ENCODE measurements at regions not wholly inside any gene's neighbourhood (a gene's known extent, or its start where the extent isn't known, plus 50 kb on each side); places are given as distances from the start of the nearest gene placed in this dataset.
"Not testable (repeated sequence)": the region's sequence is repeated elsewhere in the genome, so short reads cannot be mapped to it uniquely, and the experiment has no call there.

DNA sequence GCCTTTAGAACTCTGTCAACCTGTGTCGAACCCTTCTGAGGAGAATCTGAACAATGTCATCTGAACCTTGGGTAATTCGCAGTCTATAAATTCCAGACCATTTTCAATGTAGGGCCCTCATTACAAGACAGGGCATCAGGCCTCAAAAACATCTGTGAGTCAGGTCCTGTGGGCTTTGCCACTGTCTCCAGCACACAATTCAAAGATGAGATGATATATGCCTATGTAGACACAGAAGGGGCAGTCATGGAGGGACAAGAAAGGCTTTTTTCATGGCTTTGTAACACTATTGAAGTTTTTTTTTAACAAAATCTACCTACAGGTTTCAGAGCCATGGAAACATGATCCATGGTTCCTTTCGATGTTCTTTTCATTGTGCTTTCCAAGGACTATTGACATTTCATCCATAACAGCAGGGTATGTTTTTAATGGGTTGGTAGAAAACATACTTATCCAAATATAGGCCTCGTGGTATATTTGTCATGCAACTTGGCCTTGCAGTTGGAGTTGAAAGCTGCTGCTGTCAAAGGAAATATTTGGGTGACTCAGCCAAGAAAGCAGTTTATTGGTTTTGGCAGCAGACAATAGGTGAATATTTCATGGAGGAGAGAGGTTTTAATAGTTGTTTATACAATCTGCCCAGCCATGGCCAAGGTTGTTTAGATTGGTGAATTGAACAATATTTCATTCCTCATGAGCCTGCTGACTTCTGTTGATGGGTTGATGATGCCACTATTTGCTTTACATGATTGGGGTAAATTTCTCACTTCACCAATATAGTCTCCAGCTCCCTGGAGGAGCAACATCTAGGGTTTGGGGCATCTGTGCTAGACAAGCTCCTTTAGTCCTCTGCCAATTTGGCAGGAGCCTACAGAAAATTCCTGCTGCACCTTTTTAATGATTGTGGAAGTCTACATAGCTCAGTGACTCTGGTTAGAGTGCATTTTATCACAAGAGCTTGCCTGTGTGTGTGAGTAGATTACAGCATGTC lies 158.4 kb upstream of the TMEM72 start (continued):
- TF ChIP-seq, protein P1, sequence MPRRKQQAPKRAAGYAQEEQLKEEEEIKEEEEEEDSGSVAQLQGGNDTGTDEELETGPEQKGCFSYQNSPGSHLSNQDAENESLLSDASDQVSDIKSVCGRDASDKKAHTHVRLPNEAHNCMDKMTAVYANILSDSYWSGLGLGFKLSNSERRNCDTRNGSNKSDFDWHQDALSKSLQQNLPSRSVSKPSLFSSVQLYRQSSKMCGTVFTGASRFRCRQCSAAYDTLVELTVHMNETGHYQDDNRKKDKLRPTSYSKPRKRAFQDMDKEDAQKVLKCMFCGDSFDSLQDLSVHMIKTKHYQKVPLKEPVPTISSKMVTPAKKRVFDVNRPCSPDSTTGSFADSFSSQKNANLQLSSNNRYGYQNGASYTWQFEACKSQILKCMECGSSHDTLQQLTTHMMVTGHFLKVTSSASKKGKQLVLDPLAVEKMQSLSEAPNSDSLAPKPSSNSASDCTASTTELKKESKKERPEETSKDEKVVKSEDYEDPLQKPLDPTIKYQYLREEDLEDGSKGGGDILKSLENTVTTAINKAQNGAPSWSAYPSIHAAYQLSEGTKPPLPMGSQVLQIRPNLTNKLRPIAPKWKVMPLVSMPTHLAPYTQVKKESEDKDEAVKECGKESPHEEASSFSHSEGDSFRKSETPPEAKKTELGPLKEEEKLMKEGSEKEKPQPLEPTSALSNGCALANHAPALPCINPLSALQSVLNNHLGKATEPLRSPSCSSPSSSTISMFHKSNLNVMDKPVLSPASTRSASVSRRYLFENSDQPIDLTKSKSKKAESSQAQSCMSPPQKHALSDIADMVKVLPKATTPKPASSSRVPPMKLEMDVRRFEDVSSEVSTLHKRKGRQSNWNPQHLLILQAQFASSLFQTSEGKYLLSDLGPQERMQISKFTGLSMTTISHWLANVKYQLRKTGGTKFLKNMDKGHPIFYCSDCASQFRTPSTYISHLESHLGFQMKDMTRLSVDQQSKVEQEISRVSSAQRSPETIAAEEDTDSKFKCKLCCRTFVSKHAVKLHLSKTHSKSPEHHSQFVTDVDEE (CRISPR knock-in tag; IDR thresholded peaks at IDR 0.05) = no peak
- no peak for TF ChIP-seq TCF4 (CRISPR knock-in tag; IDR thresholded peaks at IDR 0.05; ENCODE audit: borderline replicate concordance)

DNA sequence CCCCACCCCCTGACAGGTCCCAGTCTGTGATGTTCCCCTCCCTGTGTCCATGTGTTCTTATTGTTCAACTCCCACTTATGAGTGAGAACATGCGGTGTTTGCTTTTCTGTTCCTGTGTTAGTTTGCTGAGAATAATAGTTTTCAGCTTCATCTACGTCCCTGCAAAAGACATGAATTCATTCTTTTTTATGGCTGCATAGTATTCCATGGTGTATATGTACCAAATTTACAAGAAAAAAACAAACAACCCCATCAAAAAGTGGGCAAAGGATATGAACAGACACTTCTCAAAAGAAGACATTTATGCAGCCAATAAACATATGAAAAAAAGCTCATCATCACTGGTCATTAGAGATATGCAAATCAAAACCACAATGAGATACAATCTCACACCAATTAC lies 156.8 kb upstream of the TMEM72 start:
- ATAC-seq = not testable (repeated sequence)

DNA sequence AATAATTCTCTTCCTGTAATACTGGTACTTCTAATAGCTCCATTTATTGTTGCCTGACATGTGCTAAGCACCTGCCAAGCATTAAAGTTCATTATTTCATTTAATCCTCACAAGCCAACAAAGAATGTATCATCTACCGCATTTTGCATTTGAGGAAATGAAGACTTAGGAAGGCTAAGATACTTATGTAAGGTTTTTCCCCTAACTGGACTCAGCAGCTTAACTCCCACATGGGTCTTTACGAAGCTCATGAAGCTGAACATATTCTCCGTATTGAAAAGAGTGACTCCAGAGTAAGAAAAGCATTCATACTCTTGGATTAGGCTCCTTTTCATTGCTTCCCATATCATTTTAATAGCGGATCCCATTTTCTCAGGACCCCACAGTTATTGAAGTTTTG lies 155.7 kb upstream of the TMEM72 start:
- TF ChIP-seq, protein P2, sequence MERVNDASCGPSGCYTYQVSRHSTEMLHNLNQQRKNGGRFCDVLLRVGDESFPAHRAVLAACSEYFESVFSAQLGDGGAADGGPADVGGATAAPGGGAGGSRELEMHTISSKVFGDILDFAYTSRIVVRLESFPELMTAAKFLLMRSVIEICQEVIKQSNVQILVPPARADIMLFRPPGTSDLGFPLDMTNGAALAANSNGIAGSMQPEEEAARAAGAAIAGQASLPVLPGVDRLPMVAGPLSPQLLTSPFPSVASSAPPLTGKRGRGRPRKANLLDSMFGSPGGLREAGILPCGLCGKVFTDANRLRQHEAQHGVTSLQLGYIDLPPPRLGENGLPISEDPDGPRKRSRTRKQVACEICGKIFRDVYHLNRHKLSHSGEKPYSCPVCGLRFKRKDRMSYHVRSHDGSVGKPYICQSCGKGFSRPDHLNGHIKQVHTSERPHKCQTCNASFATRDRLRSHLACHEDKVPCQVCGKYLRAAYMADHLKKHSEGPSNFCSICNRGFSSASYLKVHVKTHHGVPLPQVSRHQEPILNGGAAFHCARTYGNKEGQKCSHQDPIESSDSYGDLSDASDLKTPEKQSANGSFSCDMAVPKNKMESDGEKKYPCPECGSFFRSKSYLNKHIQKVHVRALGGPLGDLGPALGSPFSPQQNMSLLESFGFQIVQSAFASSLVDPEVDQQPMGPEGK (CRISPR knock-in tag; IDR thresholded peaks at IDR 0.05; ENCODE audit: borderline replicate concordance) = no peak
- TF ChIP-seq TCF4 (CRISPR knock-in tag; IDR thresholded peaks at IDR 0.05; ENCODE audit: borderline replicate concordance) (no peak), ZFP3 (CRISPR knock-in tag; IDR thresholded peaks at IDR 0.05) (no peak), ZFP30 (CRISPR knock-in tag; IDR thresholded peaks at IDR 0.05) (no peak), RARB (CRISPR knock-in tag; IDR thresholded peaks at IDR 0.05) (no peak), ARNTL (CRISPR knock-in tag; IDR thresholded peaks at IDR 0.05; ENCODE audit: borderline replicate concordance, low read depth) (no peak), GLIS3 (CRISPR knock-in tag; IDR thresholded peaks at IDR 0.05) (no peak), ESRRG (CRISPR knock-in tag; IDR thresholded peaks at IDR 0.05) (no peak), SNAI2 (CRISPR knock-in tag; IDR thresholded peaks at IDR 0.05) (no peak), ZNF565 (CRISPR knock-in tag; conservative IDR thresholded peaks at IDR 0.05; ENCODE audit: low read depth) (no peak), TOX (CRISPR knock-in tag; IDR thresholded peaks at IDR 0.05; ENCODE audit: borderline replicate concordance) (no peak), BACH2 (CRISPR knock-in tag; IDR thresholded peaks at IDR 0.05; ENCODE audit: borderline replicate concordance) (no peak), ZC3H10 (CRISPR knock-in tag; IDR thresholded peaks at IDR 0.05) (no peak), ISL1 (CRISPR knock-in tag; IDR thresholded peaks at IDR 0.05) (no peak), CSDC2 (CRISPR knock-in tag; IDR thresholded peaks at IDR 0.05) (no peak)
- TF ChIP-seq, protein P3, sequence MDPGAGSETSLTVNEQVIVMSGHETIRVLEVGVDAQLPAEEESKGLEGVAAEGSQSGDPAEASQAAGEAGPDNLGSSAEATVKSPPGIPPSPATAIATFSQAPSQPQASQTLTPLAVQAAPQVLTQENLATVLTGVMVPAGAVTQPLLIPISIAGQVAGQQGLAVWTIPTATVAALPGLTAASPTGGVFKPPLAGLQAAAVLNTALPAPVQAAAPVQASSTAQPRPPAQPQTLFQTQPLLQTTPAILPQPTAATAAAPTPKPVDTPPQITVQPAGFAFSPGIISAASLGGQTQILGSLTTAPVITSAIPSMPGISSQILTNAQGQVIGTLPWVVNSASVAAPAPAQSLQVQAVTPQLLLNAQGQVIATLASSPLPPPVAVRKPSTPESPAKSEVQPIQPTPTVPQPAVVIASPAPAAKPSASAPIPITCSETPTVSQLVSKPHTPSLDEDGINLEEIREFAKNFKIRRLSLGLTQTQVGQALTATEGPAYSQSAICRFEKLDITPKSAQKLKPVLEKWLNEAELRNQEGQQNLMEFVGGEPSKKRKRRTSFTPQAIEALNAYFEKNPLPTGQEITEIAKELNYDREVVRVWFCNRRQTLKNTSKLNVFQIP (CRISPR knock-in tag; IDR thresholded peaks at IDR 0.05; ENCODE audit: borderline replicate concordance, low read depth) = no peak
- TF ChIP-seq, protein P1 (CRISPR knock-in tag; IDR thresholded peaks at IDR 0.05) = no peak
- ATAC-seq = no peak

DNA sequence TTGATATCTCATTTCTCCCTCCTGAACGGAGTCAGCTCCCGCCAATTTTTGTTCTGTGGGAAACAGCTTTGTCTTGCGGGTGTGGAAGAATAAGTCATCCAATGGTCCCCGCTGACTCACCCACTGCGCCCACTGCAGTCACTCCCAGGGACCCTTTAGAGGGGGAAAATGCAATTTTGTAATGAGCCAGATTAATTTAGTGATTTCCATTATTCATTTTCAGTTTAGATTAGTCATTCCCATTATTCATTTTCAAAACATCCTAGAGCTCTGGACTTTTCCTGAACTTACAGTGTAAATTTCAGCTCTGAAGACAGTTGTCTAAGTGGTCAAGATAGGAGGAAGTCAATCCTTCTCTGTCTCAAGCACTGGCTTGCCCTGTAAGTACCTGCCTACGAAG lies 154.9 kb upstream of the TMEM72 start:
- TF ChIP-seq GLIS3 (CRISPR knock-in tag; IDR thresholded peaks at IDR 0.05) (no peak), ZFP3 (CRISPR knock-in tag; IDR thresholded peaks at IDR 0.05) (no peak), TOX (CRISPR knock-in tag; IDR thresholded peaks at IDR 0.05; ENCODE audit: borderline replicate concordance) (no peak)
- TF ChIP-seq, protein P4, sequence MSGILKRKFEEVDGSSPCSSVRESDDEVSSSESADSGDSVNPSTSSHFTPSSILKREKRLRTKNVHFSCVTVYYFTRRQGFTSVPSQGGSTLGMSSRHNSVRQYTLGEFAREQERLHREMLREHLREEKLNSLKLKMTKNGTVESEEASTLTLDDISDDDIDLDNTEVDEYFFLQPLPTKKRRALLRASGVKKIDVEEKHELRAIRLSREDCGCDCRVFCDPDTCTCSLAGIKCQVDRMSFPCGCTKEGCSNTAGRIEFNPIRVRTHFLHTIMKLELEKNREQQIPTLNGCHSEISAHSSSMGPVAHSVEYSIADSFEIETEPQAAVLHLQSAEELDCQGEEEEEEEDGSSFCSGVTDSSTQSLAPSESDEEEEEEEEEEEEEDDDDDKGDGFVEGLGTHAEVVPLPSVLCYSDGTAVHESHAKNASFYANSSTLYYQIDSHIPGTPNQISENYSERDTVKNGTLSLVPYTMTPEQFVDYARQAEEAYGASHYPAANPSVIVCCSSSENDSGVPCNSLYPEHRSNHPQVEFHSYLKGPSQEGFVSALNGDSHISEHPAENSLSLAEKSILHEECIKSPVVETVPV (CRISPR knock-in tag; IDR thresholded peaks at IDR 0.05) = no peak
- ATAC-seq = no peak

Measured in SK-N-SH treated with all-trans-retinoic acid at 6 μM for 48 hours (cell line).